HG02588 (cell line): ENCODE measurements at regions not wholly inside any gene's neighbourhood (a gene's known extent, or its start where the extent isn't known, plus 50 kb on each side); places are given as distances from the start of the nearest gene placed in this dataset.

Experiments used
- ATAC-seq: cut with Tn5 transposase; IDR thresholded peaks from one replicate; pipeline ENCODE4 v1.9.1; 2021; ENCODE audit warnings: mild to moderate bottlenecking, moderate library complexity; ENCODE audit not compliant: unreplicated experiment

DNA sequence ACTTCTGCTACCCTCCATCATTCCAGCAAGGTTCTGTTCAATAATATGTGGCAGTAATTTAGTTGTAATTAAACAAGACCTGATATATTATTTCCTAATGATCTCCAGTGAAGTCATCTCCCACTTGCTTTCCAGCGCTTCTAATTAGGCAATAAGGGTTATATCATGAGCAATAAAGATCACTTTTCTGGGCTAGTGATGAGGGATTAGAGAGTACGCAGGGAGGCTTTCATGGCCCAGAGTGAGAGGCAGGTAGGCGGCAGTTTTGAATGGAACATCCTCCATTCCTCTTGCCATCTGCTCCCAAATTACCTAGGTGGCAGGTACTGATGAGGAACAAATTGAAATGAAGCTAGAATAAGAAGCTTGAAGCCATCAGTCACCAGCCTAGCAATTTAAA, 358.1 kb upstream of the SYT4 start:
- no peak for ATAC-seq

DNA sequence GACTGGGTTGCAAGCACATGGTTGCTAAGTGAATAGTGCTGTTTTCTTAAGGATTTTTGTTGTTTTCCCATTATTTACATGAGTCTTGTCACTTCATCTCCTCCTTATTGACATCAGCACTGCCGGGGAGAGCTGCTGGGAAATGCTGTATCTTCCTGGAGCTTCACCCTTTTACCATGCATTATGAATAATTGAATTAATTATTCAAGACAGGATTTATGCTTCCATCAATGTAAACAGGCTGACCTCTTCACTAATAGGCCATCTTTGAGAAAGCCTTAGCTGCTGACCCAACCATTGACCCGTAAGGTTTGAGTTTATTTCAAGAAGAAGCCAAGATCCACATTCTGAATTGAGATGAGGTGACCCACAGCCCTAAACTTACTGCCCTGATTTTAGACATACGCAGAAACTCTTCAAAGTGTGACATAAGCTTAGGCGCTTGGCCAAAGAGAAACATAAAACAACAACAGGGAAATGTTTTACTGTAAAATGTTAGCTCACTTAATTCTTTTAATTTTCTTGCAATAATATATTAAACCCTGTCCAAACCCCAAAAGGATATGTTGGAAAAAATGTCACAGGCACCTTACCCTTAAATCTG, 365.5 kb upstream of the SYT4 start:
- no peak for ATAC-seq

DNA sequence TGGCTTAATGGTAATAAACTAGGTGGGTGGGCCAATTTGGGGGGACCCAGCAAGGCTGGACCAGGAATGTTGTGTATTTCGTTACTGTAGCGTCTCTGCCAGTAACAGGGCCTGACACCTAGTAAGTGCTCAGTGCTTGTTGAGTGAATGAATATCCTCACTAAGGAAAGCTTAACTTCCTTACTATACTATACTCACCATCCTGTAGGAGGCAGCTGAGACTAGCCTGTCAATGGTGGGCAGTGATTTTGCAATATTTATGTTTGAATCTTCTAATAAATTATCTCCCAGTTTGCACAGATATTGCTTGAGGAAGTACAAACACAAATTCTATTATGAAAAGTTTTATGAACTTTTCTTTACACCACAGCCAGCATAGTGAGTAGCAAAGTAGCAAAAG, 370.7 kb upstream of the SYT4 start:
- ATAC-seq, result no peak

DNA sequence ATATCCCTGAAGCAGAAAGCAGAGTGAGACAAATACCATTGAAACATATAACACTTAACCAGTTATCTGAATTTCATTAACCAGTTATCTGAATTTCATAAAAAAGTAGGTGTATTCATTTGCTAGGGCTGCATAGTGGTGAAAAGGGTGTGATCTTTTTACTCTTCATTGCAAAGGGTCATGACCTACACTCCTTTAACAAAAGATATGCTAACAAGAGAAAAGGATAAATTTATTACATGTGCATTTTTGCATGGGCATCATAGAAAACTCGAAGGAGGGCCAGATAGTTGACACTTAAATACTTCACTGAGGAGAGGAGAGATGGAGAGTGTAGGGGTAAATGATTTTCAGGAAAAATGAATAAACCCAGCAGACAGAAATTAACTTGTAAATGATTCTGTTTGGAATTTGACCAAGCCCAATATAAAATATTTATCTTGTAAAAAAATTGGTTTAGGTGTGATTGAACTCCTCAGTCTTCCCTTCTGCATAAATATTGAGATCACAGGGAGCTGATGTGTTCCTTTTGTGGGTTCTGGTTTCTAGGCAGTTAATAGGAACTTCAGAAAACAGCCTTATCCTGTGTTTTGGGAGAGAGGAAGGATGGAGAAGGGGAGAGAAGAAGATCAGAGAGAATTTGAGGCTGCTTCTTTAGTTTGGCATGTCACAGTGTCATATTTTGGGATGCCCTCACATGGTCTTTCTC, 372.5 kb upstream of the SYT4 start:
- ATAC-seq, result no peak

DNA sequence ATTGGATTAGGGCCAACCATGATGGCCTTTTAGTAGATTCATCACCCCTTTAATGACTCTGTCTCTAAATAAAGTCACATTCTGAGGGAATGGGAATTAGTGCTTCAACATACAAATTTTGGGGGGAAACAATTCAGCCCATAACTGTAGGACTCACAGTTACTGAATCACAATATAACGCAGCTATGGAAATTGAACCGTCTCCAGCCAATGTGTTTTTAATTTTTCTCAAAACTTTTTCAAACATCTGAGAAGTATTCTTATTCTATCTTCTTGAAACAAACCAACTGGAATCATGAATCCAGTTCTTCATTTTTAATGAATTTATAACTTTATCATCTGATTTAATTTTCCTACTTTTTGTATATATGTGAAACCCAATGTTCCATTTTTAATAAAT, 373.1 kb upstream of the SYT4 start:
- no peak for ATAC-seq

DNA sequence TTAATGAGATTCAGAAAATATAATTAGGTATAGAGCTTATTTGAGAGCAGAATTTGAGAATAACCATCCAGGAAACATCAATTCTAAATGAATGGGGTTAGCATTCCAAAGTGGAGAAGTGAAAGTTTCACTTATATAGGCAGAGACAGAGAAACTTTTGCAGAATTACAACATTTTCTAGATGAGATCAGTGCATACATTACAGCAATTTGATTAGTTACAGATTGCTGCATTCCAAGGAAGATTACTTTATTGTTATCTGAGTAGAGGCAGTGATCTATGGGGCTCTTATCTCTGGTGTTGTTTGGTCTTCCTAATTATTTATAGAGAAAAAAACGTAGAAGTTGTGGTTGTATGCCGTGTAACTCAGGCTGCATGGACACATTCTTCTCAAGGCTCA, 373.8 kb upstream of the SYT4 start:
- no peak for ATAC-seq

DNA sequence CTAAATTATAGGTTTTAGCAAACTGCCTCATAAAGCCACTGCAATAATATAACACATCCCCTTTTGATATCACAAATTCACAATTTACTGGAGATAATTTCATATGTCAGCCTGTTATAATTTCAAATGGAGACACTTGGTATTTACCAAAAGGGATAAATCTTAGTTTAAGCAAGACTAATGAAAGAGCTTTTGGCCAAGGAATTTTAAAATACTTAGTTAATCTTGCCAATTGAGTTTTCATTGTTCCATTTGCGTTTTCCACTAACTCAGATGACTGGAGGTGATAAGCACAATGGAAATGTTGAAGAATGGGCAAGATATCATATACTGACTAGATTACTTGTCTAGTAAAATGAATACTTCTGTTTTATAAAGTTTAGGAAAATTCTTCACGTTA, 379.3 kb upstream of the SYT4 start:
- ATAC-seq, result no peak

DNA sequence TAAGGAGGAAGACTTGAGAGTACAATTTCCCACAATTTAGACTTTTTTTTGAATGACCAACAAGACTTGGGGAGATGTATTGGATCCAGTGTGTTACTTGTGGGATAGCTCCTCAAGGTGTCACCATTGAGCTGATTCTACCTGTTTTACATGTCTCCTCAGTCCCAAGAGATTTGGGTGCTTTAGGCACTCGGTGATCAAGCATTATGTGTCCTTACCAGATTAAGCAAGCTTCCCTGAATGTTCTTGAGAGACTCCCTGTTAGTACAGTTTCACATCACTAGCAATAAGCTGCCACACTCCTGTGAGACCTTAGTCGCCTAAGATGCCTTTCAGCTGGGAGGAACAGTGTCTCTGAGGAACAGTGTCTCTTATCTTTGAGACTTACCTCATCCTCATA, 384.3 kb upstream of the SYT4 start:
- peak; percentile 55 for ATAC-seq

DNA sequence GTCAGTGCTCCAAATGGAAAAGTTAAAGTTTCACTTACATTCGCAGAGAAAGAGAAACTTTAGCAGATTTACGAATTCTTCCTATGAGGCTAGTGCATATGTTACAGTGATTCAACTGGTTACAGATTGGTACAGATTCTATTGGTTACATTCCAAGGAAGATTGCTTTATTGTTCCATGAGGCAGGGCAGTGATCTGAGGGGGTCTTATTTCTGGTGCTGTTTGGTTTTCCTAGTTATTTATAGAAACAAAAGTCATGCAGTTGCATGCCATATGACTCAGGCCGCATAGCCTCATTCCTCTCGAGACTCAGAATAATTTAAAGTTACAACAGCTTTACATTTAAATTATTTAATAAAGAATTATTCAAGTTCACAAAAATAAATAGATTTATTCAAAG, 385.4 kb upstream of the SYT4 start:
- ATAC-seq, result no peak

DNA sequence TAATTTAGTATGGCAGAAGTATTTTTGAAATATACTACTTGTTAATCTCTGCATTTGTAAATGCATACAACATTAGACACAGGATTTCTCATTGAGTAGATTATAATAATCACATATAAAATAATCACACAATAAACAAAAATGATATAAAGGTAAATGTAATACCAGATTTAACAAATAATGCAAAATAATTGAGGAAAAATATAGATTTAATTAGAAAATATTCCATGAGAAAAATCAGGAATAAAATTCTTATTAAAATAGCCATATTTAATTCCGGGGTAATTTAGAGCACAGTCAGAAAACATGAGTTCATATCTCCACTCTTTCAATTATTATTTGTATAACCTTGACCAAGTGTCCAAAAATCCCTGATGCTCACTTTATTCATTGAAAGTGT, 385.9 kb upstream of the SYT4 start:
- no peak for ATAC-seq

DNA sequence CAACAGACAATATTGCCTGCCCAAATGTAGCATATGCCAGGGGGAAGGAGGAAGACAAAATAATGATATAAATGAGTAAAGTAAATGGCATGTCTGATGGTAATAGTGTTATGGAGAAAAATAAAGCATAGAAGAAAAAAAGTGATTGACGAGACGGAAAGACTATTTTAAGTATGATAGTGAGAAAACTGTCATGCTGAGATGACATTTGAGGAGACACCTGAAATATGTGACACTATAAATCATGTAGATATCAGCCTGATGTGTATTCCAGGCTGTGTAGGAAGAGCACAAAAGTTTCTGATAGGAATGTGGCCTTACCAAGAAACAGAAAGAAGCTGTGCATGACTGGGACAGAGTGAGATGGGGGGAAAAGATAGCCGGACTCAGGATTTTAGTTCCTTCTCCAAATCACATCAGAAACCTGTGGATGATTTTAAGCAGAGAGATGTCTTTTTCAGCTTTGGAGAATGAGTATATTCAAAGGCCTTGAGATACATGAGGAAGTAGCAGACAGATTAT, 387.3 kb upstream of the SYT4 start:
- ATAC-seq, result no peak

DNA sequence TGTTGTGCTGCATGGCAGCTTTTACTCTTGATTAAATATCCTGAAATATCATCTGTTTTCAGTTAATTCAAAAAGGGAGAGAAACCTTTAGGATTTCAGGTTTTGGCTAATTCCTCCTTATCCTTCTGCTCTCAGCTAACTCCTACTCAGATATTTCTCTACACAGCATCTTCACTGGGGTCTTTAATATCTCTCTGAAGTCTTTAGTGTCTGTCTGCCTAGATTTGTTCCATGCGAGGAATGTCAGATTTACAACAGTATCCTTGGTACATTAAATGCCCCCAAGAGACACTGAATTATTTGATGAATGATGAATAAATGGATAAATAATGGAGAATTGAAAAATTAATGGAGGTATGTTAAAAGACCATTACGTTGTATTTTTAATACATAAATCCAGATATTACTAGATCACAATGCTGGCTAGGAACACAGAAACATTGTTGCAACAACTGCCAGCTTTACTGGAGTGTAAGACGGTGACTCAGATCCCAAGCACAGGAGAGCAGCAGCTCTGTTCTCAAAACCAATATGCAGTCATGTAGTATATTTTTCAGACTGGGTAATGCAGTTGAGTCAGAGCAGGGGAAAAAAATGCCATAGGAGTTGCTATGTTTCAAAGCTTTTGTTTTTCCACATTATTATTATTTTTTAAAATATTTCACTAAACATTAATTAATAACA, 388.0 kb upstream of the SYT4 start:
- no peak for ATAC-seq

DNA sequence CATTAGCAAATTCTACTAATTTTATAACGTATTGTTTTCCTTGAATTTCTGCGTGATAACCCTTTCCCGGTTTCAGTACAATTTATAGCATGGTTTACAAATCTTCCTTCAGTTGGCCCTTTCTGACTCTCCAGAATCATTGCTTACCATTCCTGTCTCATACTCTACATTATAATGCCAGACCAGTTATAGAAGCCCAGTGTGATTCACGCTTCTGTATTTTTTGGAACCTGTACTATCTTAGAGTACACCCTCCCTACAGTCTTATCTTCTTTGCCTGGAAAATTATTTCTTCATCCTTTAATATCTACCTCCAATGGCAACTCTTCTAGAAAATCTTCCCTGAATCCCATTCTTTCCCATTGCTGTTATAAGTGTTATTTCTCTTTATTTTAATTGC, 391.6 kb upstream of the SYT4 start:
- no peak for ATAC-seq

DNA sequence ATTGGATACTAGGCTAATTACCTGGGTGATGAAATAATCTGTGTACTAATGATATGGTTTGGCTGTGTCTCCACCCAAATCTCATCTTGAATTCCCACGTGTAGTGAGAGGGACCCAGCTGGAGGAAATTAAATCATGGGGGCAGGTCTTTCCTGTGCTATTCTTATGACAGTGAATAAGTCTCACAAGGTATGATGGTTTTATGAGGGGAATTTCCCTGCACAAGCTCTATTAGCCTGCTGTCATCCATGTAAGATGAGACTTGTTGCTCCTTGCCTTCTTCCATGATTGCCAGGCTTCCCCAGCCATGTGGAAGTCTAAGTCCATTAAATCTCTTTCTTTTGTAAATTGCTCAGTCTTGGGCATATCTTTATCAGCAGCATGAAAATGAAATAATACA, 394.1 kb upstream of the SYT4 start:
- ATAC-seq, result no peak

DNA sequence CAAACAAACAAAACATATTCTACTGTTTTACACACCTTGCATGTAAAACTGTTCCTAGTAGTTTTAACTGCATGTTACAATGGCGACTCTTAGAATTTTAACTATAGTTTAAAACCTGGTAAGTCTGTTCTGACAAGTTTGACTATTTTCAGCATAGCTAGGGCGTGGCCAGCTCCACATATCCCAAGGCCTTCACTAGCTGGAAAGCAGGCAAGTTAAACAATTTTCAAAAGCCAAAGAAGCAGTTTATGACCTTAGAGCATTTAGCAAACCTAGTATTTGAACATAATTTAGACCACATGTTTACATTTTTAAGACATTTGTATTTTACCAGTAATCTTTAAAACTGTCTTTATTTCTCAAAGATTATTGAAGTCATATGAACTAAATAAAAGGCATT, 402.8 kb upstream of the SYT4 start:
- ATAC-seq, result no peak

DNA sequence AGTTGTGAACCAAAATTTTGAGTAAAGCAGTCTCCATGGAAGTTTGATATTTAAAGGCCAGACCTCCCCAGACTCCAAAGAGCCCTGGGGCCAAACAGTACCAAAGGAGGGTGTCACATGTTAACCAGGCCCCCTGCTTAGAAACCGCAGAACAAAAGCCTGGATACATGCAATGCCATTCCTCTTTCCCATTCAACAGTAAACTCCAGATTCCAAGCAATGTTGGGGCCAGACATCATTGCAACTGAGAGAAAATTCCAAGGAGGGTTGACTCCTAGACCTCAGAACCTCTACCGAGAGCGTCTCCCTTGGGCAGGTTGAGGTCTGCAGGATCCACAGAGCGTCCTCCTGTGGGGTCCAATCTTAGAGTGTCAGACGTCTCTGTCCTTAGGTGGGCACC, 404.4 kb upstream of the SYT4 start:
- ATAC-seq, result no peak

DNA sequence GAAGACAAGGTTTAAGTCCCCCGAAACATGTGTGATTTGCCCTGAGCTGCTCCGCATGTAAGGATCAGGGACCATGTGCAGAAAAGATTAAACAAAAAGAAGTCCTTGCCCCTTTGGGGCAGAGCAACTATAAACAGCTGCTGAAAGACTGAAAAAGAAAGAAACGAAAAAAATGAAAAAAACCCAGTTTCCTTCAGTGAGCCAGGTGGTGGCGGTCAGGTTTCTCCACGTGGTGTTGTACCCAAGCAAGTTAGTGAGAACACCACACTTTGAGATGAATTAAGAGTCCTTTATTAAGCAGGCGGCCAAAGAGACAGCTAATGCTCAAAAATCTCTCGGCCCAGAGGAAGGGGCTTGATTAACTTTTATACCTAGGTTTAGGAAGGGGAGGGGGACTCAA, 404.9 kb upstream of the SYT4 start:
- no peak for ATAC-seq

DNA sequence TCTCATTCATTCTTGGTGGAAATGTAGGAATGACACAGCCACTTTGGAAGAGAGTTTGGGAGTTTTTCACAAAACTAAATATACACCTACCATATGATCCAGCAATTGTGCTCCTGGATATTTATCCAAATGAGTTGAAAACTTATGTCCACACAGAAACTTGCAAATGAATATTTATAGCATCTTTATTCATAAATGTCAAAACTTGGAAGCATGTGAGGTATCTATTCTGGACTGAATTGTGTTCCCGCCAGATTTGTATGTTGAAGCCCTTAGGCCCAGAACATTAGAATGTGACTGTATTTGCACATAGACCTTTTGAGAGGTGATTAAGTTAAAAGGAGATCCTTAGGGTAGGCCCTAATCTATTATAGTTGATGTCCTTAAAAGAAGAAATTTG, 409.4 kb upstream of the SYT4 start:
- ATAC-seq, result no peak

DNA sequence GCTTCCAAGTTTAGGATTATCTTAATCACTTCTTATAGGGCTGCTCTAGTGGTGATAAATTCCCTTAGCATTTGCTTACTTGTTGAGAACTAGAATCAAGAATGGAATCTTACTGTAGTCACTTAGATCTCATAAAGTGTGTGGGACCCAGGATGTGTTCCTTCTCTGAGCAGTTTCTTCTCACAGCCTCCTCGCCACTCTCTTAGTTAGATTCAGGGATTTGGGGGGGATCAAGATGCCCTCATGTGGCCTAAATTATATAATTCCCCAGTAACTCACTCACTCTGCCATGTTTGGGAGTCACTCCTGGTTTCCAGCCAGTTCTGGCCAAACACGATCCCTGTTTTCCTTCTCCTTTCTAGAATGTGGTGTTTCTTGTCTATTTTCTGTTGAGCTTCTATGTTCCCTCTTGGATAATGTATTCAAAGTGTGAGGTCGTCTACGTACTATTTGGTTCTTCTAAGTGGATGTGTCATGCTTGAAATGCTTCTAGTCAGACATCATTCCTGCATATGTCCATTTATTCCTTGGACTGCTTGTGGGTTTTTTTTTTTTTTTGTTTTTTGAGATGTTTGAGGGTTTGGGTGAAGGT, 414.9 kb upstream of the SYT4 start:
- ATAC-seq, result no peak

DNA sequence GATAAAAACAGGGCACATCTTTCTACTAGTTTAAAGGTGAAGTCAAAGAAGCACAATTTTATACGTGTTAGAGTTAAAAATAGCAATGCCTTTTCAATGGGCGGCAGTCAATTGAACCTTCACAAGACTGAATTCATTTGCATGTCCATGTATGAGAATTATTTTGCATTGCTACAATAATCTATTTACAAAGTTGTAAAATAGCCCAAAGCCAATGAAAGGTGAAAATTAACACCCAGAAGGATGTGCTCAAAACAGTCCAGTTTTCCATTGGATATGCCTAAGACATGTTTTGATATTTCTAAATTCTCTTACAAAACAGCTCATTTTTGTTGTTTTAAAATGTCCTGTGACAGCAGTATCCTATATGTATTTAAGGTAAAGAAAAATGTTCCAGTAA, 425.1 kb upstream of the SYT4 start:
- ATAC-seq, result no peak

DNA sequence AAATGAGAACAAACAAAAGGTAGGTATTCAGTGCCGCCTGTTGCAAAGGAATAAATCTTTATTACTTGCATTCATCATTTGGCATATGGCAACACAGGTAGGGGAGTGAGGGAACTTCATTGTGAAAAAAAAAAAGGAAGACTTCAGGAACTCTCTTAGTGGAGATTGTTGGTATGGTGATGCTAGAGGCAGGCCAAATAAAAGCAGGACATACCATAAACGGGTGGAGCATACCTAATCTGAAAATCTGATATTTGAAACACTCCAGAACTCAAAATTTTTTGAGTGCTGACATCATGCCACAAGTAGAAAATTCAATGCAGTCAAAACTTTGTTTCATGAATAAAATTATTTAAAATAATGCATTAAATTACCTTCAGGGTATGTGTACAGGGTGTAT, 425.8 kb upstream of the SYT4 start:
- no peak for ATAC-seq

DNA sequence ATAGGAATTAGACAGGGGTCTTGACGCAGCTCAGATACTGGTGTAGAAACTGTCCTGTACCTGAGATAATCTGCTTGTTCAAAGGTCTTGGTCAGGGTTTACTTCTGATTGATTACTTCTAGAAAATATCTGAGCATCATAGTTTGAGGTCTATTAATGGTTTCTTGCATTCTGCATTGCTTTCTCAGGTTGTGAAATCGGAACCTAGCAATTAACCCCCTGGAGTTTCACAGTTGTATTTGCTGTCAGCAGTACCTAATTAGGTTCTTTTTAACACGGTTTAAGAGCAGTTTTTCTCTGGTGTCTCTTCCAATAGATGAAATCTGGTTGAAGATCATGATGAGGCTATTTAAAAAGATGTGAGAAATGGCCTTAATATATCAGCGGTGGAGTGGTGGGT, 428.6 kb upstream of the SYT4 start:
- no peak for ATAC-seq
